CD4-positive, alpha-beta memory T cell (primary cell): ENCODE measurements at regions not wholly inside any gene's neighbourhood (a gene's known extent, or its start where the extent isn't known, plus 50 kb on each side); places are given as distances from the start of the nearest gene placed in this dataset.
A peak's percentile ranks its signal among the peaks of the same experiment; 100 is the strongest.
"Not testable (repeated sequence)": the region's sequence is repeated elsewhere in the genome, so short reads cannot be mapped to it uniquely, and the experiment has no call there.

Experiments used
- CTCF ChIA-PET: fragments of 350-600 bp; sonication (Branson Sonifier 250); formaldehyde crosslinking; loops from one replicate; lab custom pipeline; 2021; ENCODE audit warnings: inconsistent platforms; ENCODE audit not compliant: partially characterized antibody; lab: Charles Lee
- POLR2A ChIA-PET: fragments of 350-600 bp; sonication (Branson Sonifier 250); formaldehyde crosslinking; loops from one replicate; lab custom pipeline; 2021; ENCODE audit not compliant: partially characterized antibody; lab: Charles Lee
- DNase-seq, 5 donors: peaks; one replicate each; pipeline versions ENCODE4 v3.0.0 to v3.0.0-alpha.2; 2020 to 2022; ENCODE audit warnings: mixed read lengths in 1 of 5
- H3K27ac ChIP-seq: one replicate; pipeline ENCODE4 v1.7.0; 2013; ENCODE audit warnings: low read depth, low read length
- H3K27me3 ChIP-seq: 2 replicates; pipeline ENCODE4 v1.7.0; 2013; ENCODE audit warnings: mild to moderate bottlenecking, low read length, moderate library complexity; ENCODE audit not compliant: insufficient read depth
- H3K36me3 ChIP-seq: 2 replicates; pipeline ENCODE4 v1.7.0; 2013; ENCODE audit warnings: mild to moderate bottlenecking, low read length, moderate library complexity; ENCODE audit not compliant: insufficient read depth
- H3K4me1 ChIP-seq: 2 replicates; pipeline ENCODE4 v1.7.0; 2013; ENCODE audit warnings: mild to moderate bottlenecking, low read length, moderate library complexity; ENCODE audit not compliant: insufficient read depth
- H3K4me3 ChIP-seq, 2 donors: one replicate each; pipeline ENCODE4 v1.7.0; 2013; ENCODE audit warnings: low read length in 2 of 2, mild to moderate bottlenecking in 1 of 2
- H3K9me3 ChIP-seq, 2 donors: one replicate each; pipeline ENCODE4 v1.7.0; 2013; ENCODE audit warnings: low read length in 2 of 2, control low read depth in 1 of 2; ENCODE audit not compliant: control insufficient read depth in 1 of 2
- H3K27ac Mint-ChIP-seq, 7 donors: one replicate each; pipeline ENCODE4 v1.8.0; 2020 to 2021; ENCODE audit warnings: mixed read lengths in 7 of 7, mild to moderate bottlenecking in 6 of 7, inconsistent platforms in 3 of 7, moderate library complexity in 3 of 7
- H3K27me3 Mint-ChIP-seq, 2 donors: one replicate each; pipeline ENCODE4 v1.8.0; 2020 to 2021; ENCODE audit warnings: mixed read lengths in 2 of 2
- H3K36me3 Mint-ChIP-seq, 2 donors: one replicate each; pipeline ENCODE4 v1.8.0; 2020 to 2021; ENCODE audit warnings: mixed read lengths in 2 of 2, inconsistent platforms in 1 of 2, mild to moderate bottlenecking in 1 of 2
- H3K4me1 Mint-ChIP-seq, 4 donors: one replicate each; pipeline ENCODE4 v1.8.0; 2020 to 2021; ENCODE audit warnings: mixed read lengths in 4 of 4, mild to moderate bottlenecking in 1 of 4
- H3K4me3 Mint-ChIP-seq, 8 donors: one replicate each; pipeline ENCODE4 v1.8.0; 2020 to 2021; ENCODE audit warnings: mixed read lengths in 8 of 8, mild to moderate bottlenecking in 7 of 8, moderate library complexity in 6 of 8, inconsistent platforms in 3 of 8
- H3K9me3 Mint-ChIP-seq, 8 donors: one replicate each; pipeline ENCODE4 v1.8.0; 2020 to 2021; ENCODE audit warnings: mixed read lengths in 8 of 8, mild to moderate bottlenecking in 5 of 8, inconsistent platforms in 3 of 8, moderate library complexity in 1 of 8
- intact Hi-C: fragments of 100-400 bp; cut with micrococcal nuclease; formaldehyde crosslinking; loops from one replicate; pipeline ENCODE4 v1.15.1; 2023

DNA sequence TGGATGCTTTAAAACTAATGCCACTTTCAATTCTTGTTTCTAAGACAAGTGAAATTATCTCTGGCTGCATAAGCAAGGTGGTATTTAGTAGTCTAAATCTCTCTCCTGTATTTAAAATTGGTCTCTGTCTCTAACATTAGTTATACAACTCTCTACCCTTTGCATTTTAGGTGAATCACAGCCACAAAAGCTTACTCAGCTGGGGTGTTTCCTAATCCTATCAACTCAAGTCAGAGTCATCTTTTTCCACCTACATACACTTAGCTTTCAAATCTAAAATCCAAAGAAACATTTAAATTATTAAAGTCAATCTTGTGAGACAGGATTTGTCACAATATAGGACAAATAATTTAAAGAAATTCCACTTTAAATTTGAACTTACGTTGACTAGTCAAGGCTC lies 255.1 kb upstream of the CXADR start:
- Histone ChIP-seq H3K4me3 (no peak overlapping the region), H3K27ac (no peak overlapping the region), H3K27me3 (no peaks in the 10 kb centered on the region), H3K4me1 (no peaks in the 10 kb centered on the region), H3K36me3 (no peaks in the 10 kb centered on the region), H3K9me3 (no peaks in the 10 kb centered on the region)
- CTCF ChIA-PET = no interaction called here
- H3K36me3 Mint-ChIP-seq = no peaks in the 10 kb centered on the region
- POLR2A ChIA-PET = no interaction called here
- H3K4me1 Mint-ChIP-seq = no peaks in the 10 kb centered on the region
- DNase-seq = no peak
- H3K27ac Mint-ChIP-seq = no peak overlapping the region
- peaks cover 0 to 9% (median 0%) of the 10 kb centered on the region in 8 donors for H3K9me3 Mint-ChIP-seq
- H3K27me3 Mint-ChIP-seq = no peaks in the 10 kb centered on the region
- H3K4me3 Mint-ChIP-seq = no peak overlapping the region
- intact Hi-C loops = no loop called here

GRCh38 chr21:17264182-17264581 lies 248.7 kb upstream of the CXADR start:
- ChIA-PET CTCF (no interaction called here), POLR2A (no interaction called here)
- Histone ChIP-seq H3K27me3 (no peaks in the 10 kb centered on the region), H3K9me3 (no peaks in the 10 kb centered on the region), H3K36me3 (no peaks in the 10 kb centered on the region), H3K27ac (no peak overlapping the region), H3K4me1 (no peaks in the 10 kb centered on the region), H3K4me3 (no peak overlapping the region)
- H3K4me1 Mint-ChIP-seq = no peaks in the 10 kb centered on the region
- H3K9me3 Mint-ChIP-seq = peaks cover 0 to 3% (median 0%) of the 10 kb centered on the region in 8 donors
- DNase-seq = no peak
- H3K27ac Mint-ChIP-seq = no peak overlapping the region
- no peaks in the 10 kb centered on the region for H3K27me3 Mint-ChIP-seq
- intact Hi-C loops = no loop called here
- no peaks in the 10 kb centered on the region for H3K36me3 Mint-ChIP-seq
- no peak overlapping the region for H3K4me3 Mint-ChIP-seq

GRCh38 chr21:17269760-17270159 lies 243.1 kb upstream of the CXADR start:
- DNase-seq = no peak
- POLR2A ChIA-PET = no interaction called here
- H3K9me3 ChIP-seq = no peaks in the 10 kb centered on the region
- no peaks in the 10 kb centered on the region for H3K4me1 ChIP-seq
- intact Hi-C loops = no loop called here
- no peaks in the 10 kb centered on the region for H3K4me1 Mint-ChIP-seq
- H3K27me3 Mint-ChIP-seq = no peaks in the 10 kb centered on the region
- H3K27ac Mint-ChIP-seq = no peak overlapping the region
- no peak overlapping the region for H3K4me3 Mint-ChIP-seq
- CTCF ChIA-PET = no interaction called here
- no peaks in the 10 kb centered on the region for H3K36me3 ChIP-seq
- H3K27me3 ChIP-seq = no peaks in the 10 kb centered on the region
- no peak overlapping the region for H3K27ac ChIP-seq
- no peak overlapping the region for H3K4me3 ChIP-seq
- no peaks in the 10 kb centered on the region for H3K36me3 Mint-ChIP-seq
- H3K9me3 Mint-ChIP-seq = peaks cover 0 to 11% (median 4%) of the 10 kb centered on the region in 8 donors

GRCh38 chr21:17270229-17270628 lies 242.6 kb upstream of the CXADR start:
- ChIA-PET POLR2A (no interaction called here), CTCF (no interaction called here)
- Histone ChIP-seq H3K4me1 (no peaks in the 10 kb centered on the region), H3K27ac (no peak overlapping the region), H3K27me3 (no peaks in the 10 kb centered on the region), H3K9me3 (no peaks in the 10 kb centered on the region), H3K36me3 (no peaks in the 10 kb centered on the region), H3K4me3 (no peak overlapping the region)
- Mint-ChIP-seq H3K4me3 (no peak overlapping the region), H3K27ac (no peak overlapping the region), H3K36me3 (no peaks in the 10 kb centered on the region), H3K9me3 (peaks cover 0 to 11% (median 4%) of the 10 kb centered on the region in 8 donors), H3K27me3 (no peaks in the 10 kb centered on the region), H3K4me1 (no peaks in the 10 kb centered on the region)
- DNase-seq = no peak
- intact Hi-C loops = no loop called here

GRCh38 chr21:17279663-17280062 lies 233.2 kb upstream of the CXADR start:
- Mint-ChIP-seq H3K9me3 (peaks cover 0 to 40% (median 19%) of the 10 kb centered on the region in 8 donors), H3K27ac (no peak overlapping the region), H3K36me3 (no peaks in the 10 kb centered on the region), H3K4me3 (no peak overlapping the region), H3K27me3 (no peaks in the 10 kb centered on the region), H3K4me1 (no peaks in the 10 kb centered on the region)
- H3K27ac ChIP-seq = no peak overlapping the region
- H3K27me3 ChIP-seq = no peaks in the 10 kb centered on the region
- H3K4me1 ChIP-seq = no peaks in the 10 kb centered on the region
- POLR2A ChIA-PET = no interaction called here
- no peaks in the 10 kb centered on the region for H3K36me3 ChIP-seq
- no peak overlapping the region for H3K4me3 ChIP-seq
- intact Hi-C loops = no loop called here
- H3K9me3 ChIP-seq = no peaks in the 10 kb centered on the region
- DNase-seq = no peak
- CTCF ChIA-PET = no interaction called here

GRCh38 chr21:17293016-17293562 lies 219.8 kb upstream of the CXADR start:
- intact Hi-C loops, DNase-seq, POLR2A ChIA-PET, H3K27ac Mint-ChIP-seq, H3K9me3 ChIP-seq, H3K4me1 Mint-ChIP-seq, H3K27ac ChIP-seq, H3K4me3 ChIP-seq, CTCF ChIA-PET, H3K27me3 Mint-ChIP-seq, H3K27me3 ChIP-seq, H3K4me1 ChIP-seq, H3K4me3 Mint-ChIP-seq, H3K36me3 Mint-ChIP-seq, H3K36me3 ChIP-seq: not testable (repeated sequence)
- peaks cover 0 to 48% (median 29%) of the 10 kb centered on the region in 8 donors for H3K9me3 Mint-ChIP-seq

- Mint-ChIP-seq H3K4me3 (peak overlapping the region in 1 of 8 donors; percentile 42), H3K9me3 (peaks cover 0 to 52% (median 31%) of the 10 kb centered on the region in 8 donors), H3K4me1 (no peaks in the 10 kb centered on the region), H3K36me3 (peaks cover 0 to 2% of the 10 kb centered on the region in 2 donors), H3K27ac (no peak overlapping the region), H3K27me3 (no peaks in the 10 kb centered on the region)
- CTCF ChIA-PET = no interaction called here
- H3K4me1 ChIP-seq = no peaks in the 10 kb centered on the region
- no peak for DNase-seq
- H3K36me3 ChIP-seq = no peaks in the 10 kb centered on the region
- H3K27me3 ChIP-seq = no peaks in the 10 kb centered on the region
- intact Hi-C loops = no loop called here
- no peak overlapping the region for H3K27ac ChIP-seq
- no peak overlapping the region for H3K4me3 ChIP-seq
- POLR2A ChIA-PET = no interaction called here
- no peaks in the 10 kb centered on the region for H3K9me3 ChIP-seq
These were observed 216.8 kb upstream of the CXADR start for GRCh38 chr21:17295997-17296396.

DNA sequence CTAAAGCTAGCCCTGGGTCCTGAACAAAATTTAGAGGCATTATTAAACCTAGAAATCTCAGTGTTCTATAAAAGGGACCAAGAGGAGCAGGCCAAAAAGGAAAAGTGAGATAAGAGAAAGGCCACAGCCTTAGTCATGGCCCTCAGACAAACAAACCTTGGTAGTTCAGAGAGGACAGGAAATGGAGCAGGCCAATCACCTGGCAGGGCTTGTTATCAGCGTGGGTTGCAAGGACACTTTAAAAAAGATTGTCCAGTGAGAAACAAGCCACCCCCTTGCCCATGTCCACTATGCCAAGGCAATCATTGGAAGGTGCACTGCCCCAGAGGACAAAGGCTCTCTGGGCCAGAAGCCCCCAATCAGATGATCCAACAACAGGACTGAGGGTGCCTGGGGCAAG lies 213.3 kb upstream of the CXADR start:
- H3K27ac Mint-ChIP-seq, H3K27me3 ChIP-seq, H3K4me3 Mint-ChIP-seq, H3K9me3 ChIP-seq, H3K27ac ChIP-seq, DNase-seq, H3K27me3 Mint-ChIP-seq, H3K4me1 Mint-ChIP-seq, H3K36me3 ChIP-seq, H3K4me3 ChIP-seq, CTCF ChIA-PET, H3K4me1 ChIP-seq, POLR2A ChIA-PET, intact Hi-C loops, H3K36me3 Mint-ChIP-seq: not testable (repeated sequence)
- peaks cover 0 to 43% (median 22%) of the 10 kb centered on the region in 8 donors for H3K9me3 Mint-ChIP-seq
